ENCODE measurements at regions not wholly inside any gene's neighbourhood (a gene's known extent, or its start where the extent isn't known, plus 50 kb on each side); places are given as distances from the start of the nearest gene placed in this dataset.

- no peaks in the 10 kb centered on the region for H3K9me2 ChIP-seq (replicated peaks; ENCODE audit: insufficient read depth, low read length)
- H3K79me2 ChIP-seq (ENCODE audit: low read length), result no peaks in the 10 kb centered on the region
- H3K27me3 ChIP-seq (replicated peaks; ENCODE audit: insufficient read depth, low read length), result no peaks in the 10 kb centered on the region
- H3K36me3 ChIP-seq (replicated peaks; ENCODE audit: insufficient read depth, low read length), result no peaks in the 10 kb centered on the region
- H3K9me3 ChIP-seq (replicated peaks; ENCODE audit: insufficient read depth, low read length), result no peaks in the 10 kb centered on the region
- H3K4me3 ChIP-seq (ENCODE audit: low read length), result no peak overlapping the region
- H2AFZ ChIP-seq (ENCODE audit: low read length), result no peak overlapping the region
- TF ChIP-seq CTCF (IDR thresholded peaks at IDR 0.05; ENCODE audit: low read length) (no peak), EZH2phosphoT487 (IDR thresholded peaks at IDR 0.05; ENCODE audit: low read length) (no peak), EZH2 (optimal IDR thresholded peaks at IDR 0.05; ENCODE audit: low read depth, low read length) (no peak)
- no peak overlapping the region for H3K4me2 ChIP-seq (ENCODE audit: low read depth, low read length)
- H3K9ac ChIP-seq (ENCODE audit: low read length), result no peak overlapping the region
- H3K4me1 ChIP-seq (ENCODE audit: low read length), result no peaks in the 10 kb centered on the region
- H3F3A ChIP-seq (ENCODE audit: insufficient read depth, low read length), result no peaks in the 10 kb centered on the region
- no peak overlapping the region for H3K27ac ChIP-seq (ENCODE audit: low read length)
- no peak for DNase-seq
- no peaks in the 10 kb centered on the region for H4K20me1 ChIP-seq (ENCODE audit: insufficient read depth, low read length)
Observed at GRCh38 chr18:22585333-22585732, 167.6 kb upstream of the CTAGE1 start.

GRCh38 chr18:22585821-22586220, 168.1 kb upstream of the CTAGE1 start:
- H3K9ac ChIP-seq (ENCODE audit: low read length), result no peak overlapping the region
- no peak for DNase-seq
- no peaks in the 10 kb centered on the region for H3K9me2 ChIP-seq (replicated peaks; ENCODE audit: insufficient read depth, low read length)
- no peak overlapping the region for H3K27ac ChIP-seq (ENCODE audit: low read length)
- TF ChIP-seq CTCF (IDR thresholded peaks at IDR 0.05; ENCODE audit: low read length) (no peak), EZH2 (optimal IDR thresholded peaks at IDR 0.05; ENCODE audit: low read depth, low read length) (no peak), EZH2phosphoT487 (IDR thresholded peaks at IDR 0.05; ENCODE audit: low read length) (no peak)
- no peaks in the 10 kb centered on the region for H3F3A ChIP-seq (ENCODE audit: insufficient read depth, low read length)
- H3K4me2 ChIP-seq (ENCODE audit: low read depth, low read length), result no peak overlapping the region
- H3K9me3 ChIP-seq (replicated peaks; ENCODE audit: insufficient read depth, low read length), result no peaks in the 10 kb centered on the region
- H2AFZ ChIP-seq (ENCODE audit: low read length), result no peak overlapping the region
- no peaks in the 10 kb centered on the region for H3K79me2 ChIP-seq (ENCODE audit: low read length)
- H3K4me3 ChIP-seq (ENCODE audit: low read length), result no peak overlapping the region
- H3K36me3 ChIP-seq (replicated peaks; ENCODE audit: insufficient read depth, low read length), result no peaks in the 10 kb centered on the region
- H3K27me3 ChIP-seq (replicated peaks; ENCODE audit: insufficient read depth, low read length), result no peaks in the 10 kb centered on the region
- no peaks in the 10 kb centered on the region for H4K20me1 ChIP-seq (ENCODE audit: insufficient read depth, low read length)
- H3K4me1 ChIP-seq (ENCODE audit: low read length), result no peaks in the 10 kb centered on the region

GRCh38 chr18:22591222-22591621, 173.5 kb upstream of the CTAGE1 start:
- no peaks in the 10 kb centered on the region for H3K36me3 ChIP-seq (replicated peaks; ENCODE audit: insufficient read depth, low read length)
- no peaks in the 10 kb centered on the region for H3K9me2 ChIP-seq (replicated peaks; ENCODE audit: insufficient read depth, low read length)
- no peaks in the 10 kb centered on the region for H4K20me1 ChIP-seq (ENCODE audit: insufficient read depth, low read length)
- no peak overlapping the region for H2AFZ ChIP-seq (ENCODE audit: low read length)
- no peak for TF ChIP-seq EZH2phosphoT487 (IDR thresholded peaks at IDR 0.05; ENCODE audit: low read length)
- no peaks in the 10 kb centered on the region for H3F3A ChIP-seq (ENCODE audit: insufficient read depth, low read length)
- H3K9me3 ChIP-seq (replicated peaks; ENCODE audit: insufficient read depth, low read length), result no peaks in the 10 kb centered on the region
- no peaks in the 10 kb centered on the region for H3K27me3 ChIP-seq (replicated peaks; ENCODE audit: insufficient read depth, low read length)
- H3K4me3 ChIP-seq (ENCODE audit: low read length), result no peak overlapping the region
- H3K27ac ChIP-seq (ENCODE audit: low read length), result no peak overlapping the region
- H3K9ac ChIP-seq (ENCODE audit: low read length), result no peak overlapping the region
- no peak for DNase-seq
- no peak overlapping the region for H3K4me2 ChIP-seq (ENCODE audit: low read depth, low read length)
- H3K79me2 ChIP-seq (ENCODE audit: low read length), result no peaks in the 10 kb centered on the region
- no peaks in the 10 kb centered on the region for H3K4me1 ChIP-seq (ENCODE audit: low read length)

- TF ChIP-seq EZH2 (optimal IDR thresholded peaks at IDR 0.05; ENCODE audit: low read depth, low read length) (no peak), CTCF (IDR thresholded peaks at IDR 0.05; ENCODE audit: low read length) (no peak), EZH2phosphoT487 (IDR thresholded peaks at IDR 0.05; ENCODE audit: low read length) (no peak)
- no peaks in the 10 kb centered on the region for H3K27me3 ChIP-seq (replicated peaks; ENCODE audit: insufficient read depth, low read length)
- H3K9me2 ChIP-seq (replicated peaks; ENCODE audit: insufficient read depth, low read length), result no peaks in the 10 kb centered on the region
- no peaks in the 10 kb centered on the region for H3K36me3 ChIP-seq (replicated peaks; ENCODE audit: insufficient read depth, low read length)
- no peaks in the 10 kb centered on the region for H4K20me1 ChIP-seq (ENCODE audit: insufficient read depth, low read length)
- no peaks in the 10 kb centered on the region for H3K9me3 ChIP-seq (replicated peaks; ENCODE audit: insufficient read depth, low read length)
- no peak overlapping the region for H3K4me2 ChIP-seq (ENCODE audit: low read depth, low read length)
- H3K27ac ChIP-seq (ENCODE audit: low read length), result no peak overlapping the region
- no peaks in the 10 kb centered on the region for H3F3A ChIP-seq (ENCODE audit: insufficient read depth, low read length)
- no peak for DNase-seq
- no peaks in the 10 kb centered on the region for H3K79me2 ChIP-seq (ENCODE audit: low read length)
- H3K4me3 ChIP-seq (ENCODE audit: low read length), result no peak overlapping the region
- H3K9ac ChIP-seq (ENCODE audit: low read length), result no peak overlapping the region
- H2AFZ ChIP-seq (ENCODE audit: low read length), result peak overlapping the region; percentile 9; the same call in 1 of the 2 replicates
- H3K4me1 ChIP-seq (ENCODE audit: low read length), result no peaks in the 10 kb centered on the region
Observed at GRCh38 chr18:22594155-22594690, 176.5 kb upstream of the CTAGE1 start.

Measured in MM.1S (cell line).